Lower lobe of right lung (tissue), 2 donors: ENCODE measurements at regions not wholly inside any gene's neighbourhood (a gene's known extent, or its start where the extent isn't known, plus 50 kb on each side); places are given as distances from the start of the nearest gene placed in this dataset.
"Not testable (repeated sequence)": the region's sequence is repeated elsewhere in the genome, so short reads cannot be mapped to it uniquely, and the experiment has no call there.

ENCODE experiments used
- ATAC-seq, 2 donors: fragments of 200-7000 bp; cut with Tn5 transposase; one replicate each; pipeline ENCODE4 v1.9.1; 2020 to 2022; ENCODE audit warnings: mild to moderate bottlenecking in 2 of 2, moderate library complexity in 2 of 2
- DNase-seq: peaks from one replicate; pipeline ENCODE4 v3.0.0-alpha.2; 2020
- H3K27ac ChIP-seq: fragments of 200-600 bp; one replicate; pipeline ENCODE4 v1.8.0; 2022
- H3K27me3 ChIP-seq: fragments of 200-600 bp; one replicate; pipeline ENCODE4 v1.8.0; 2022; ENCODE audit warnings: low read depth
- H3K36me3 ChIP-seq: fragments of 200-600 bp; one replicate; pipeline ENCODE4 v1.8.0; 2022; ENCODE audit warnings: mild to moderate bottlenecking
- H3K4me1 ChIP-seq: fragments of 200-600 bp; one replicate; pipeline ENCODE4 v1.8.0; 2022
- H3K4me3 ChIP-seq: fragments of 200-600 bp; one replicate; pipeline ENCODE4 v1.8.0; 2022; ENCODE audit warnings: mild to moderate bottlenecking
- H3K9me3 ChIP-seq: fragments of 200-600 bp; one replicate; pipeline ENCODE4 v1.8.0; 2022
- intact Hi-C: fragments of 100-400 bp; cut with DNase I; formaldehyde crosslinking; loops from one replicate; pipeline ENCODE4 v1.11.0; 2022
- TF ChIP-seq, protein P1 (sequence below): fragments of 200-600 bp; IDR thresholded peaks from one replicate; pipeline ENCODE4 v1.8.0; 2022; ENCODE audit warnings: antibody characterized with exemption, mild to moderate bottlenecking
- donor health status: DM: no; HTN: yes; CAD: no; lungs with severe emphysema.

DNA sequence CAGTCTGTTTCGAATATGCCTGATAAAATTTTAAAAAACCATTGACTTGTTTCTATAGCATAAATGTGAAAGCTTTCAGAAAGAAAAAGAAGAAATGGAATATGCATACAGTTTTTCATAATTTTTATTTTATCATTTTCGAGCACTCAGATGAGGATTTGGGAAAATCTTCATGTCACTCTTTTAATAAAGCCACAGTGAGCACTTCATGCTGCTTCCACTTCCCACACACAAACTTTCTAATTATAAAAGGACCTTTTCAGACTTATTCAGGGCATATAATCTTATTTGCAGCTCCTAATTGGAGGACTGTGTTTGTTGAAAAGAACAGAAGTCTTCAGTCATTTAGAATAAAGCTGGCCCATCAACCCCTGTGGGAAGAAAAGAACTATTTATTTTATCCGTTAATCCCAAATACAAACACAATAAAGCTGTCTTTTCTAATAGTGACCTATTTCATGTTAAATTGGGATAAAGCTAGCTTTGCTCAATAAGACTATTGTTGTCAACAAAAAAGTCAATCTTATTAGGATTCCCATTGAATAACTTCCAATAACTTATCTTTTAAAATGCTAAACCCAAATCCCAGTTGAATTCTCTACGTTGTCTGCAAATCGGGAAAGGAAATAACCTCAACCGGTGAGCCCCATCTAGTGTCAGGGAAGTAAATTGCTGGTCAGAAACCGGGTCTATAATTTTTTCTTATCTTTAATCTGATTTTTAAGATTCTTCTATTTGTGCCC lies 211.5 kb downstream of the PDGFRA start:
- peak overlapping the region; percentile 20 for H3K4me3 ChIP-seq
- no peaks in the 10 kb centered on the region for H3K36me3 ChIP-seq
- H3K9me3 ChIP-seq: no peaks in the 10 kb centered on the region
- DNase-seq: no peak
- ATAC-seq: peak in 1 of 2 donors; percentile 72
- peak overlapping the region; percentile 42 for H3K27ac ChIP-seq
- H3K27me3 ChIP-seq: no peaks in the 10 kb centered on the region
- intact Hi-C loops: loop anchor here (5.0 kb wide), 1 partner anchor 118 kb away; no protein-coding TSS in a partner anchor
- H3K4me1 ChIP-seq: peaks cover 14% of the 10 kb centered on the region
- TF ChIP-seq, protein P1, sequence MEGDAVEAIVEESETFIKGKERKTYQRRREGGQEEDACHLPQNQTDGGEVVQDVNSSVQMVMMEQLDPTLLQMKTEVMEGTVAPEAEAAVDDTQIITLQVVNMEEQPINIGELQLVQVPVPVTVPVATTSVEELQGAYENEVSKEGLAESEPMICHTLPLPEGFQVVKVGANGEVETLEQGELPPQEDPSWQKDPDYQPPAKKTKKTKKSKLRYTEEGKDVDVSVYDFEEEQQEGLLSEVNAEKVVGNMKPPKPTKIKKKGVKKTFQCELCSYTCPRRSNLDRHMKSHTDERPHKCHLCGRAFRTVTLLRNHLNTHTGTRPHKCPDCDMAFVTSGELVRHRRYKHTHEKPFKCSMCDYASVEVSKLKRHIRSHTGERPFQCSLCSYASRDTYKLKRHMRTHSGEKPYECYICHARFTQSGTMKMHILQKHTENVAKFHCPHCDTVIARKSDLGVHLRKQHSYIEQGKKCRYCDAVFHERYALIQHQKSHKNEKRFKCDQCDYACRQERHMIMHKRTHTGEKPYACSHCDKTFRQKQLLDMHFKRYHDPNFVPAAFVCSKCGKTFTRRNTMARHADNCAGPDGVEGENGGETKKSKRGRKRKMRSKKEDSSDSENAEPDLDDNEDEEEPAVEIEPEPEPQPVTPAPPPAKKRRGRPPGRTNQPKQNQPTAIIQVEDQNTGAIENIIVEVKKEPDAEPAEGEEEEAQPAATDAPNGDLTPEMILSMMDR: peak; percentile 63

DNA sequence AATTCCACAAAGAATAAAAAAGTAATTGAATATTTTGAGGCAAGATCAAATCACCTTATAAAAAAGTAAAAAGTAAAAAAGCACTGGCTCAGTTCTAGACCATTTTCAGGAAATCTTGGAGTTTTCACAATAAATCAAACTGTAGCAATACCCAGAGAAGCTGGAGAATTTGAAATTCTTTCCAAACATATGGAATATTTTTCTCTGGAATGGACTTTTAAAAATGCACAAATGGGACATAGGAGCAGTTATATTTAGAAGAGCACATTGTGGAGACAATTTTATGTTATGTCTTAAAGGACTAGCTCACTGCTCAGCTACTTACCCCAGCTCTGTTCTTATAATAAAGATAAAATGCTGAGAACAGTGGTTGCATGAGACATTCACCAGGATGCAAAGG lies 211.9 kb upstream of the KIT start:
- no peaks in the 10 kb centered on the region for H3K4me1 ChIP-seq
- H3K27ac ChIP-seq: no peak overlapping the region
- no peak overlapping the region for H3K4me3 ChIP-seq
- no peak for ATAC-seq
- DNase-seq: no peak
- no peaks in the 10 kb centered on the region for H3K9me3 ChIP-seq
- H3K36me3 ChIP-seq: no peaks in the 10 kb centered on the region
- TF ChIP-seq, protein P1: no peak
- intact Hi-C loops: no loop called here
- H3K27me3 ChIP-seq: no peaks in the 10 kb centered on the region

DNA sequence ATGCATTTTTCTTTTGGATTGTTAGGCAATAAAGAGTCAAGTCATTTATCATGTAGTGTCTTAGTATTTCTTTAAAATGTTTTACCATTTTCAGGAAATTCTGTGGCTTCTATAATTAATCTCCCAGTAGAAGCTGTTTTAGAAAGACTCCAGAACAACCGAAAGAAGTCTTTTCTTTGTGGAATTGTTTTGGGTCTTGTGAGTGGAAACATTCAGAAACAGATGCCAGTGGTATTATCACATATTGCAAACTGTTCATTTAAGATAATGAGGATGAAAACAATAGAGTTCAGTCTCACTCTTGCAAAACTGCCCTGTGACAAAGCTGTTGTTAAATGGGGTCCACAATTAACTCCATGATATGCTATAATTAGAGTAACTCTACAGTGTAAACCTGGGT lies 211.2 kb upstream of the KIT start:
- Histone ChIP-seq H3K27ac (no peak overlapping the region), H3K9me3 (no peaks in the 10 kb centered on the region), H3K27me3 (no peaks in the 10 kb centered on the region), H3K36me3 (no peaks in the 10 kb centered on the region), H3K4me3 (no peak overlapping the region), H3K4me1 (no peaks in the 10 kb centered on the region)
- TF ChIP-seq, protein P1: no peak
- ATAC-seq (no peak), DNase-seq (no peak)
- intact Hi-C loops: no loop called here

DNA sequence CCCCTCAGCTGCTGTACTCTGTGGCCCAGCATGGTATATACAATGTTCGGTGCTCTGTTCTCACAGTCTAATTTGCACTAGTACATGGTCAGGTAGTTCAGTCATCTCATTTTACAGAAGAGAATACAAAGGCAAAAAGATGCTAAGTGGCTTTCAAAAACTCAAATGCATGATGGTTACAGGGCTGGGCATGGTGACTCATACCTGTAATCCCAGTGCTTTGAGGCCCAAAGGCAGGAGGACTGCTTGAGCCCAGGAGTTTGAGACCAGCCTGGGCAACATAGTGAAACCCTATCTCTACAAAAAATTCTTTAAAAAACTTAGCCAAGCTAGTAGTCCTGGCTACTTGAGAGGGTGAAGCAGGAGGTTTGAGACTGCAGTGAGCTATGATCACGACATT lies 210.5 kb upstream of the KIT start:
- intact Hi-C loops: no loop called here
- H3K9me3 ChIP-seq: no peaks in the 10 kb centered on the region
- TF ChIP-seq, protein P1: no peak
- H3K36me3 ChIP-seq: no peaks in the 10 kb centered on the region
- no peaks in the 10 kb centered on the region for H3K27me3 ChIP-seq
- no peak overlapping the region for H3K27ac ChIP-seq
- ATAC-seq (no peak), DNase-seq (no peak)
- H3K4me3 ChIP-seq: no peak overlapping the region
- no peaks in the 10 kb centered on the region for H3K4me1 ChIP-seq

DNA sequence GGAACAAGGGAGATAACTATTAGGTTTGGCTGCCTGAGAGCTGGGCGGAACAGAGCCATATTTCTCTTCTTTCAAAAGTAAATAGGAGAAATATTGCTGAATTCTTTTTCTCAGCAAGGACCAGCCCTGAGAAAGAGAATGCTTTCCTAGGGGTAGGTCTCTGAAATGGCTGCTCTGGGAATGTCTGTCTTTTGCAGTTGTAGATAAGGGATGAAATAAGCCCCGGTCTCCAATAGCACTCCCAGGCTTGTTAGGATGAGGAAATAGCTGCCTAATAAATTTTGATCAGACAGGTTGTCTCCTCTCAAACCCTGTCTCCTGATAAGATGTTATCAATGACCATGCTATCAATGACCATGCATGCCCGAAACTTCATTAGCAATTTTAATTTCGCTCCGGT lies 207.8 kb upstream of the KIT start:
- ATAC-seq (no peak), DNase-seq (no peak)
- intact Hi-C loops: no loop called here
- H3K27me3 ChIP-seq: no peaks in the 10 kb centered on the region
- H3K36me3 ChIP-seq: no peaks in the 10 kb centered on the region
- no peak overlapping the region for H3K4me3 ChIP-seq
- H3K4me1 ChIP-seq: no peaks in the 10 kb centered on the region
- H3K27ac ChIP-seq: no peak overlapping the region
- TF ChIP-seq, protein P1: no peak
- no peaks in the 10 kb centered on the region for H3K9me3 ChIP-seq

DNA sequence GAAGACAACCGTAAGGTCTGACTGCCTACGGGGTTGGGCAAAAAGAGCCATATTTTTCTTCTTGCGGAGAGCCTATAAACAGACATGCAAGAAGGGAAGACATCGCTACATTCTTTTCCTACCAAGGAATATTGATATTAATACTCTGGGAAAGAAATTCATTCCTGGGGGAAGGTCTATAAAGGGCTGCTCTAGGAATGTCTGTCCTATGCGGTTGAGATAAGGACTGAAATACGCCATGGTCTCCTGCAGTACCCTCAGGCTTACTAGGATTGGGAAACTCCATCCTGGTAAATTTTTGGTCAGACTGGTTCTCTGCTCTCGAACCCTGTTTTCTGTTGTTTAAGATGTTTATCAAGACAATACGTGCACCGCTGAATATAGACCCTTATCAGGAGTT lies 190.8 kb upstream of the KIT start:
- ATAC-seq, intact Hi-C loops, H3K27ac ChIP-seq, H3K4me1 ChIP-seq, DNase-seq, H3K36me3 ChIP-seq, H3K4me3 ChIP-seq, H3K27me3 ChIP-seq: not testable (repeated sequence)
- peaks cover 18% of the 10 kb centered on the region for H3K9me3 ChIP-seq
